KMS-11 (cell line): ENCODE measurements at regions not wholly inside any gene's neighbourhood (a gene's known extent, or its start where the extent isn't known, plus 50 kb on each side); places are given as distances from the start of the nearest gene placed in this dataset.

Experiments used
- H2AFZ ChIP-seq: fragments of 200-600 bp; sonication (generic); 2 replicates; pipeline ENCODE4 v1.6.1; 2016; ENCODE audit warnings: antibody characterized with exemption, mixed run types, low read depth
- H3K27ac ChIP-seq: fragments of 200-600 bp; sonication (generic); 2 replicates; pipeline ENCODE4 v1.6.1; 2016; ENCODE audit warnings: mild to moderate bottlenecking, mixed run types
- H3K27me3 ChIP-seq: fragments of 200-600 bp; sonication (generic); 2 replicates; pipeline ENCODE4 v1.6.1; 2017; ENCODE audit warnings: mild to moderate bottlenecking, low read depth, mixed run types, moderate library complexity; ENCODE audit not compliant: insufficient read depth
- H3K36me3 ChIP-seq: fragments of 200-600 bp; sonication (generic); 2 replicates; pipeline ENCODE4 v1.6.1; 2017; ENCODE audit warnings: mild to moderate bottlenecking, mixed run types; ENCODE audit not compliant: insufficient read depth
- H3K4me1 ChIP-seq: fragments of 200-600 bp; sonication (generic); 2 replicates; pipeline ENCODE4 v1.6.1; 2016; ENCODE audit warnings: mild to moderate bottlenecking, low read depth, mixed run types; ENCODE audit not compliant: poor library complexity, severe bottlenecking
- H3K4me2 ChIP-seq: fragments of 200-600 bp; sonication (generic); 2 replicates; pipeline ENCODE4 v1.7.0; 2016; ENCODE audit warnings: mild to moderate bottlenecking, mixed run types
- H3K4me3 ChIP-seq: fragments of 200-600 bp; sonication (generic); IDR thresholded peaks from 2 replicates; pipeline ENCODE4 v1.6.1; 2017; ENCODE audit warnings: low read depth, low read length, mixed read lengths; ENCODE audit not compliant: insufficient read depth
- H3K79me2 ChIP-seq: fragments of 200-600 bp; sonication (generic); 2 replicates; pipeline ENCODE4 v1.6.1; 2016; ENCODE audit warnings: low read depth, mixed run types; ENCODE audit not compliant: insufficient read depth
- H3K9ac ChIP-seq: fragments of 200-600 bp; sonication (generic); 2 replicates; pipeline ENCODE4 v1.6.1; 2016; ENCODE audit warnings: mild to moderate bottlenecking, mixed run types
- H4K20me1 ChIP-seq: fragments of 200-600 bp; sonication (generic); 2 replicates; pipeline ENCODE4 v1.6.1; 2016; ENCODE audit warnings: mild to moderate bottlenecking, mixed run types; ENCODE audit not compliant: insufficient read depth
- TF ChIP-seq, protein P1 (sequence below): fragments of 200-600 bp; sonication (generic); conservative IDR thresholded peaks from 2 replicates; pipeline ENCODE4 v1.6.1; 2017; ENCODE audit warnings: low read depth, mild to moderate bottlenecking, antibody characterized with exemption, low read length, moderate library complexity, mixed read lengths

DNA sequence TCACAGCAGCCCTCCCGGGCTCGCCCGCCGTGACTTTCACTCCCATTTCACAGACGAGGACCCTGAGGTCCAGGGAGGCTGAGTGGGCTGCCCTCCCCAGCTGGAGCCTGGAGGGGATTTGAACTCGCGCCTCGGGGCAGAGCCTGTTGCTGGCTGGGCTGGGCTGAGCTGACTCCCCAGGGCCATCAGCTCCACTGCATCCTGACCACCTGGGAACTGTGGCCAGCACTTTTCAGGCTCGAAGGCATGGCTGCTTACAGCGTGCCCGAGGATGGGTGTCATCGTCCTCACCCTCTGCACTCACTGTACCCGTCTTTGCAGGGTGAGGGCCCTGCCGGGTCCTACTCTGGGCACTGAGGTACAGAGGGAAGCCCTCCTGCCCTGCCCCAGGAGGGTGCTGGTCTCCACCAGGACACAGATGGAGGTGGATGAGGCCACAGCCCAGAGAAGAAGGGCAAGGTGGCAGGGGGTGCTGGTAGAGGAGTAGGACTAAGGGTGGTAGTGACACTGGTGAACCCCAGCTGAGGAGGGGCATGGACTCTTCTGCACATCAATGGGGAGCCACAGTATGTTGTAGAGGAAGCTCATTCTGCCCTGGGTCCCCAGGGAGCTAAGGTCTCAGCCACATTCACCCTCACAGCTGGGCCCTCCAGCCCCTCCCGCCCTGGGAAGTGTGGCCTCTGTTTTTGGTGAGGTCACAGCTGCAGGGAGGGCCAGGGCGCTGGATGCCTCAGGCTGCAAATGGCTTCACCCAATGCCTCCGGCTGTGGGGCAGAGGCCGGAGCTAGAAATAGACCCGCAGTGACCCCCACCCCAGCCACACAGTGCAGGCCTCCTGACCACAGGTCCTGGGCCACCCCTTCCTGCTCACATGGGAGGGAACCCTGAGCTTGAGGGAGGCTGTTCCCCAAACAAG lies 365.1 kb upstream of the SFSWAP start:
- TF ChIP-seq, protein P1, sequence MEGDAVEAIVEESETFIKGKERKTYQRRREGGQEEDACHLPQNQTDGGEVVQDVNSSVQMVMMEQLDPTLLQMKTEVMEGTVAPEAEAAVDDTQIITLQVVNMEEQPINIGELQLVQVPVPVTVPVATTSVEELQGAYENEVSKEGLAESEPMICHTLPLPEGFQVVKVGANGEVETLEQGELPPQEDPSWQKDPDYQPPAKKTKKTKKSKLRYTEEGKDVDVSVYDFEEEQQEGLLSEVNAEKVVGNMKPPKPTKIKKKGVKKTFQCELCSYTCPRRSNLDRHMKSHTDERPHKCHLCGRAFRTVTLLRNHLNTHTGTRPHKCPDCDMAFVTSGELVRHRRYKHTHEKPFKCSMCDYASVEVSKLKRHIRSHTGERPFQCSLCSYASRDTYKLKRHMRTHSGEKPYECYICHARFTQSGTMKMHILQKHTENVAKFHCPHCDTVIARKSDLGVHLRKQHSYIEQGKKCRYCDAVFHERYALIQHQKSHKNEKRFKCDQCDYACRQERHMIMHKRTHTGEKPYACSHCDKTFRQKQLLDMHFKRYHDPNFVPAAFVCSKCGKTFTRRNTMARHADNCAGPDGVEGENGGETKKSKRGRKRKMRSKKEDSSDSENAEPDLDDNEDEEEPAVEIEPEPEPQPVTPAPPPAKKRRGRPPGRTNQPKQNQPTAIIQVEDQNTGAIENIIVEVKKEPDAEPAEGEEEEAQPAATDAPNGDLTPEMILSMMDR = no peak
- no peaks in the 10 kb centered on the region for H3K79me2 ChIP-seq
- H4K20me1 ChIP-seq = no peaks in the 10 kb centered on the region
- no peak overlapping the region for H3K27ac ChIP-seq
- H3K4me2 ChIP-seq = no peak overlapping the region
- no peaks in the 10 kb centered on the region for H3K4me1 ChIP-seq
- H3K9ac ChIP-seq = no peak overlapping the region
- H3K36me3 ChIP-seq = no peaks in the 10 kb centered on the region
- no peak overlapping the region for H3K4me3 ChIP-seq
- no peak overlapping the region for H2AFZ ChIP-seq
- no peaks in the 10 kb centered on the region for H3K27me3 ChIP-seq

DNA sequence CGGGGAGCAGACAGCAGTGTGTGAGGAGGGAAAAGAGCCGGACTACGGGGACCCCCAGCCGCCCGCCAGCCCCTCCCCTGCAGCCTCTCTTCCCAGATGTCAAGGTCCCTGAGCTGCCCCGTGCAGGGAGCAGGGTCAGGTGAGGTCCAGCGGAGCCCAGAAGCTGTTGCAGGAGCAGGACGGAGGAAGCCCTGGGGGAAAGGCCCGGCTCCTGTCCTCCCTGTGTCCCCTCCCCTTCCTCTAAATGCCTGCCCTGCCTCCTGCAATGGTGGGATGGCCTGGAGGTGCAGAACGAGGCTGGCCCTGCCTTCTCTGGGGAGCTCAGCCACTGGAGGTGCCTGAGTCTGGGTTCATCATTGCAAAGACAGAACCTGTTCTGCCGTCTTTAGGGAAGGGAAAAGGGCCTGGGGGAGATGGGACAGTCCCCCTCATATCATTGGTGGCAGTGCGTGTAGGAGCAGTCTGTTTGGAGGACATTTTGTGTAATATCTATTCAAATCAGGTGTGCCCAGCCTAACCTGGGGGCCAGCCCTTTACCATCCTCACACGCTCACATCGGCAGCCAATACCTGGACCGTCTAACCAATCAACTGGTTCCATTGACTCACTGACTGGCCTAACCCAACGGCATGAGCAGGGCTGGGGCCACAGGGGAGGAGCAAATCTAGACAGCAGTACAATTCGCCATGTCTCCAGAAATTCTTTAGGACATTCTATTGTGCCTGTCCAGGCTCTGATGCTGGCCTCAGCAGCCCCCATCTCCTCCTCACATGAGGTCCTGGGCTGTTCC lies 364.1 kb upstream of the SFSWAP start:
- TF ChIP-seq, protein P1 = no peak
- Histone ChIP-seq H3K4me2 (no peak overlapping the region), H3K9ac (no peak overlapping the region), H3K27ac (no peak overlapping the region), H3K36me3 (no peaks in the 10 kb centered on the region), H2AFZ (no peak overlapping the region), H3K4me1 (no peaks in the 10 kb centered on the region), H4K20me1 (no peaks in the 10 kb centered on the region), H3K27me3 (no peaks in the 10 kb centered on the region), H3K79me2 (no peaks in the 10 kb centered on the region), H3K4me3 (no peak overlapping the region)

DNA sequence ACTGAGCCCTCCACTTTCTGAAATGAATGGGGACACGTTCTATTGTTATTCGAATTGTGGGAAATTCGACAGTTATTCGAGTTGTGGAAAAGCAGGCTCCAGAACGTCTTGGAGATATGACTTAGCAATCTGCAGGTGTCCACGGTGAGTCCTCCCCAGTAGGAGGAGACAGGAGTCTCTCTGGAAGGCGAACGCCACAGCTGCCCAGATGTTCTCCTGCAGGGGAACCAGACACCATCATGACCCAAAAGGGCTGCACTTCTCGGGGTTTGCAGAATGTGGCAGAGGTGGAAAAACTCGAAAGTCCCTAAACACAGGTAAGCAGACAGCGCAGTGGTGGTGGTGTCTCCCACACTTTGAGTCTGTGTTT lies 363.6 kb upstream of the SFSWAP start:
- no peaks in the 10 kb centered on the region for H3K27me3 ChIP-seq
- no peak overlapping the region for H3K4me2 ChIP-seq
- TF ChIP-seq, protein P1 = no peak
- no peak overlapping the region for H3K9ac ChIP-seq
- no peaks in the 10 kb centered on the region for H3K79me2 ChIP-seq
- H4K20me1 ChIP-seq = no peaks in the 10 kb centered on the region
- no peak overlapping the region for H3K4me3 ChIP-seq
- H2AFZ ChIP-seq = no peak overlapping the region
- no peaks in the 10 kb centered on the region for H3K4me1 ChIP-seq
- H3K36me3 ChIP-seq = no peaks in the 10 kb centered on the region
- H3K27ac ChIP-seq = no peak overlapping the region

DNA sequence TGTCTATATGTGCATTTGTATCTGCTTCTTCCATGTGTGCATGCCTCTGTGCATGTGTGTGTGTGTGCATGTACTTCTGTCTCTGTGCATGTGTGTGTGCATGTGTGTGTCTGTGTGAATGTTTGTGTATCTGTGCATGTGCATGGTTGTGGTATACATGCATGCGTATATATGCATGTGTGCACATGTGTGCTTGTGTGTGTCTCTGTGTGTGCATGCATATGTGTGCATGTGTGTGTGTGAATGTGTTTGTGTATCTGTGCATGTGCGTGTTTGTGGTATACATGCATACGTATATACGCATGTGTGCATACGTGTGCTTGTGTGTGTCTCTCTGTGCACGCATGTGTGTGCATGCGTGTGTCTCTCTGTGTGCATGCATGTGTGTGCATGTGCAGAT lies 363.2 kb upstream of the SFSWAP start:
- Histone ChIP-seq H4K20me1 (no peaks in the 10 kb centered on the region), H2AFZ (no peak overlapping the region), H3K27me3 (no peaks in the 10 kb centered on the region), H3K4me3 (no peak overlapping the region), H3K36me3 (no peaks in the 10 kb centered on the region), H3K27ac (no peak overlapping the region), H3K4me2 (no peak overlapping the region), H3K79me2 (no peaks in the 10 kb centered on the region), H3K4me1 (no peaks in the 10 kb centered on the region), H3K9ac (no peak overlapping the region)
- TF ChIP-seq, protein P1 = no peak
